GM18909 (cell line): ENCODE measurements at regions not wholly inside any gene's neighbourhood (a gene's known extent, or its start where the extent isn't known, plus 50 kb on each side); places are given as distances from the start of the nearest gene placed in this dataset.

Source experiments
- ATAC-seq: cut with Tn5 transposase; IDR thresholded peaks from one replicate; pipeline ENCODE4 v1.9.1; 2021; ENCODE audit warnings: mild to moderate bottlenecking; ENCODE audit not compliant: unreplicated experiment, poor library complexity

DNA sequence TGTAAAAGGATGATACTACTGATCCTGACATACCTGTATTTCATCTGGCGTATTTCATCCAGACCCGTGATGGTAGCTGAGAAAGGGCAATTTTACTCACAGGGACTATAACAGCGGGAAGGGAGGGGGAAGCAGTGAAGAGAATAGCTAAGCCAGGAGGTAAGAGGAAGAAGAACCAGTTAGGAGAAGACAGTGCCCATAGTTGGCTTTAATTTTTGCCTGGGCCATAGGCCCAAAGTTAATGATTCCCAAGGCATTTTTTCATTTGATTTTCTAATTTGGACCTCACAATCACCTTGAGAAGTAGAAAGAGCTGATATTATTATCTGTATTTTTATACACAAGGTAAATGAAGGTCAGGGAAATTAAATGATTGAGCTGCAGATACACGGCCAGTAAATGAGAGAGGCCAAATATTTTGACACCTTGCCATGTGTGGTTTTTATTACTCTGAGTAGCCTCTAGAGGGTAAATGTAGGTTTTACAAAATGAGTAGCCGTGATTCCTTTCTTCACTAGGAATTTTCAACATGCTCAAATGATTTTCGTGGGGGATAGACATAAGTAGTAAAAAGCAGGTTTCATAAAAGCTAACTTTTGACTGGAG lies 382.2 kb downstream of the FUT8 start:
- no peak for ATAC-seq

- ATAC-seq = no peak
These were observed 385.7 kb downstream of the FUT8 start for GRCh38 chr14:65798216-65798615.

DNA sequence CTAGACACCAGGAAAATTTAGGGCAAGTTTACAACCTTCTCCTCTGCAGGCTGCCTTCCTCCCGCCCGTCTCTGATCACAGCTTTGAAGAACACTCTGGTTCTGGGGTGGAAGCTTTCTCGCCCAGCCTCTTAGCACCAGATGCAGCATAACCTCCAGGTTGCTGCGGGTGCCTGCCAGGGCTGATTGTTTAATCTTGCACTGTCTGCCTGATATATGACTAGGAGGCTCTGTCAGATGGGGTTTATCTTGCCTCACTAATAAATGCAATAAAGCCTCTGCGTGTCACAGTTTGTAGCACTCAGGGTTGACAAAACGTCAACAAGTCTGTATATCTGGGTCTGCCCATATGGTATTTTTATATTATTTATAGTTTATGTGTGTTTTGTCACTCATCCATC lies 388.2 kb downstream of the FUT8 start:
- ATAC-seq = no peak

GRCh38 chr14:65802196-65802595 lies 389.7 kb downstream of the FUT8 start:
- no peak for ATAC-seq

GRCh38 chr14:65803885-65804284 lies 391.4 kb downstream of the FUT8 start:
- ATAC-seq = no peak

DNA sequence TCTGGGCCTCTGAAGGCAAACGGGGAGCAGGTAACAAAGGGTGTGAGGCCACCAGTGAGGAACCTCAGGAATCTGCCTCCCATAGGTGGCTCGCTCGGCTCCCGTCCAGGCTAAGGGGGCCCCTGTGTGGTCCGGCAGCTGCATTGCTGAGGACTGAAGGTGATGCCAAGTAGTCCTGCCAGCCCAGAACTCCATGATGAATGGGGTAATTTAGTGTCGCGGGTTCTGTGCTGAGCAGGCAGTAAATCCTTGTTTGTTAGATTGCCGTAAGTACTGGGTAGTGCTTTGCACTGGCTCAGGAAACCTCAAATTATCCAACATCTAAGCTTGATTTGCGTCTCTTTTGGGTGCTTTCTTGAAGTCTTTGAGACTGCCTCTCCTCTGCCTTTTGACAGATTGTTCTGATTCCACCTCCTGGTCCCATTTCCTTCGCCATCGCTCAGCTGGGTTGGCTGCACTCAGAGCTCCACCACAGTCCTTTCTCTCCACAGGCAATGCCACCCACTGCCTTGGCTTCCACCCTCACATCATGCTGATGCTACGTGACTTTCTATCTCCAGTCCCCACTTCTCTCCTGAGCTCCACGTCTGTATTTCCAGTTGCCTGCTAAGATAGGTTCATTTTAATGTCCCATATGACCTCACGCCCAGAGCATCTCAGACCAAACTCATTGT lies 392.0 kb downstream of the FUT8 start:
- ATAC-seq = no peak

- ATAC-seq = no peak
These were observed 392.6 kb downstream of the FUT8 start for GRCh38 chr14:65805113-65805473.

DNA sequence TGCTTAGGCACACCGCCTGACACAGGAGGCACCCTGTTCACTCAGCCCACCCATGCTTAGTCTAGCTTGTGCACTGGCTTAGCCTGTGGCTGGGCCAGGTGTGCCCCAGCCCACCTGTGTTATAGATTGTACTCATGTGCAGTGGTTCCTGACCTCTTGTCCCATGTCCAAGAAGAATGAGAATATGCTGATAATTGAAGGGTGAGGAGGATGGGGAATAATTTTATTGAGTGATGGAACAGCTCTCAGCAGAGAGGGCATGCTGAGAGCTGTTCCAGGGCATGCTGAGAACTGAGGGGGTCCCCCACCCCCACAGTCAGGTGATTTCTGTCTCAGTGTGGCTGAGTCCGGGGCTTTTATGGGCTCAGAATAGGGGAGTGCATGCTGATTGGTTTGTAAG lies 395.9 kb downstream of the FUT8 start:
- ATAC-seq = no peak

- ATAC-seq = no peak
These were observed 397.8 kb downstream of the FUT8 start for GRCh38 chr14:65810322-65810721.

DNA sequence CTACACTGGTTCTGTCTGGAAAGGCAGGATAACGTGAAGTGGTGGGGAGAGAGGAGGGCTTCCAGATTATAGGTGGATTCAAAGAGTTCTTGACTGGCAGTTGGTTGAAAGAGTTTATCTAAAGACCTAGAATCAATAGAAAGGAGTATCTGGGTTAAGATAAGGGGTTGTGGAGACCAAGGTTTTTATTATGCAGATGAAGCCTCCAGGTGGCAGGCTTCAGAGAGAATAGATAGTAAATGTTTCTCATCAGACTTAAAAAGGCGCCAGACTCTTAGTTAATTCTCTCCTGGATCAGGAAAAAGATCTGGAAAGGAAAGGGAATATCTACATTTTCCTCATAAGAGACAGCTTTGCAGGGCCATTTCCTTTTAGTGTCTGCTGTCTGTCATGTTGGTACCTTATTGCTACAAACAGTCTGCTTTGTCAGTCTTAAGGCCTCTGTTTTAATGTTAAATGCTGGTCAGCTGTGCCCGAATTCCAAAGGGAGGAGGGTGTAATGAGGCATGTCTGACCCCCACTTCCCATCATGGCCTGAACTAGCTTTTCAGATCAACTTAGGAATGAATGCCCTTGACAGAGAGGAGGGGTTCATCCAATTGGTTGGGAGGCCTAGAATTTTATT lies 401.3 kb downstream of the FUT8 start:
- no peak for ATAC-seq

DNA sequence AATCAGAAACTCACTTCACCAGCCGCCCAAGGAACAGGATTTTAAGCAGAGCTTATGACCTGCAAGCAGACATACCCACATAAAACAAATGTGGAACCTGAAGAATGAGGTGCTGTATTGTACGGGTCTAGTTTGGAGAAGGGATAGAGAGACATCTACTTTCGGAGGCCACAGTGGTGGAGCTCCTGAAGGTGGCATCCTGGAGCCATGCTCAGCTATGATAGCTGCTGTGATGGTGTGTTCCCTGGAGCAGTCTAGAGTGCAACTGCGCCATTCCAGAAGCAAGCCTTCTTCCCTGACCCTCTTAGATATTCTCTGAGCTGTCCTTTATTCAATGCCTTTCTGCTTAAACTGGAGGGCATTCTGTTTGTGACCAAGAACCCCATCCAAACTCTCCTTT lies 402.6 kb downstream of the FUT8 start:
- ATAC-seq = no peak

- no peak for ATAC-seq
These were observed 404.5 kb downstream of the FUT8 start for GRCh38 chr14:65817011-65817410.

GRCh38 chr14:65819569-65819968 lies 407.0 kb downstream of the FUT8 start:
- ATAC-seq = no peak

GRCh38 chr14:65821224-65821753 lies 408.8 kb downstream of the FUT8 start:
- no peak for ATAC-seq

- ATAC-seq = peak; percentile 69
These were observed 411.9 kb downstream of the FUT8 start for GRCh38 chr14:65824285-65824977.

DNA sequence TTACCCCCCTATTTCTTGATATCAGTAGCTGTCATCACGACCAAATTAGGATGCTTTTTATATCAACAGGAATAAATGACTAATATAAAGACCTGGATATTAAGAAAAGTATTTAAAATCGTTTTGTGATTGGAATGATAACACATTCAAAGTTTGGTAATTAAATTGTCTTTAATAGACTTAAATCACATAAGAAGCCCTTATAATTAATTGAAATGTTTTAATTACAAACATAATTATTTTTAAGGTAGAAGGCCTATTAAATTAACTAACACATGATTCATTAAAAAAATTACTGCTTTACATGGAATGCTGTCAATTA lies 412.4 kb downstream of the FUT8 start:
- ATAC-seq = no peak

DNA sequence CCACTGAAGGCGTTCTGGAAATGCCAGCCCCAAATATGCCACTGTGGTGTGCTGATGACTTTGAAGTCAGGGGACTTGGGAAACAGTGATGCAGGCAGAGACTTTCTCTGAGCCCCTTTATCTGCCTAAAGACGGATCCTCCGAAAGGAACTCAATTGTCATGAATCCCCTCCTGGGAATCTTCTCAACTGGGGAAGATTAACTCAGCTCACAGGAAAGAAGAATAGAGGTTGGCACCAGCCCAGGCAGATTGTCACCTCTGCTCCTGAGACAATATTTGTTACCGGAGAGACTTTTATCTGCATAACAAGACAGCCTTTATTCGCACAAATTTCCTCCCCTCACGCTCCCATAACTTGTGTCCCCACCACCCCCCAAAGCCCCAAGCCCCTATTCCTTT lies 414.4 kb downstream of the FUT8 start:
- no peak for ATAC-seq

DNA sequence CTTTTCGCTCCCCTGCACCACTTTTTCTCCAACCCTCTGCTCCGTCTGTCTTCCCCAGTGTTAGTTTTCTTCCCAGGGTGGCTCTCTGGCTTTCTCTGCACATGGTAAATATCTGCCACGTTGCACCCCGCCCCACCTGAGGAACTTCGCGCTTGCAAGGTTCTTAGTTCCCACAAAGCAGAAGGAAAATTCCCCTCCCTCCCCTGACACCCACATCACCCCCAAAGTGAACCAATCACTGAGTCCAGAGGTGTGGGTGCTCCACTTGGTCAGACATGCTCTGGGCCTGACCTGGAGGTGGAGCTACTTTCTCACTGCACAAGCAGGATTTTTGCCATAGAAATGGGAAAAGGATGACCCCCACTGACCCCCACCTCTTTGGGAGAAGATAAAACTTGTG lies 415.0 kb downstream of the FUT8 start:
- no peak for ATAC-seq

DNA sequence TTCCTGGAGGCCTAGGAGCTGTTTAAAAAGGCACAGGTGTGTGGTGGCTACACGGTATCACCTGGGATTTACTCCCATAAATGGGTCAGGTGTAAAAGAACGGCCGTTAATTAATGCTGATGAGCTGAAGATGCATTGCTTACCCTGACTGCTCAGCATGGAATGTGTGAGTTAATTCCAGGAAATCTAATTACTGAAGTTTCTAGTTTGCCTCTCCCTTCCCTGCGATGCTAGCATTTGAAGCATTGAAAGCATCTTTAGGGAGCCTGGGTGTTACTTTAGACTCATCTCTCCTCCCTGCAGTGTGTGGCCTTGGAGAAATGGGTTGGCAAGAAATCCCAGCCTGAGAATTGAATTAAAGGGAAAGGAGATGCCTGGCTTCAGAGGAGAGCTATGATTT lies 415.9 kb downstream of the FUT8 start:
- ATAC-seq = no peak

- no peak for ATAC-seq
These were observed 420.1 kb downstream of the FUT8 start for GRCh38 chr14:65832431-65833266.
